H1 (cell line): ENCODE measurements at regions not wholly inside any gene's neighbourhood (a gene's known extent, or its start where the extent isn't known, plus 50 kb on each side); places are given as distances from the start of the nearest gene placed in this dataset.

Experiments
- CTCF ChIA-PET: fragments of 300-600 bp; sonication (Branson Sonifier 250); formaldehyde crosslinking; loops from one replicate; lab custom pipeline; 2021; ENCODE audit not compliant: partially characterized antibody; lab: Charles Lee
- POLR2A ChIA-PET: fragments of 300-600 bp; sonication (Branson Sonifier 250); formaldehyde crosslinking; loops from one replicate; lab custom pipeline; 2021; ENCODE audit warnings: inconsistent platforms; ENCODE audit not compliant: partially characterized antibody; lab: Charles Lee
- DNase-seq, 2 experiments: peaks; one replicate each; pipeline versions ENCODE4 v3.0.0 to v3.0.0-alpha.2; 2010 to 2022; ENCODE audit warnings: low spot score in 2 of 2, low read depth in 1 of 2, mixed read lengths in 1 of 2
- FAIRE-seq: peaks from 2 replicates; lab custom pipeline; 2011; peaks lifted over from hg19 to GRCh38; lab: Jason Lieb, UNC
- H2AFZ ChIP-seq: 2 replicates; pipeline ENCODE4 v1.8.1; 2012; ENCODE audit warnings: low read length, inconsistent platforms
- H2AK5ac ChIP-seq: 2 replicates; pipeline ENCODE4 v1.6.1; 2013; ENCODE audit warnings: low read depth, low read length
- H2BK120ac ChIP-seq: replicated peaks from 2 replicates; pipeline ENCODE3; 2013; ENCODE audit warnings: low read depth, low read length, inconsistent platforms
- H2BK12ac ChIP-seq: 2 replicates; pipeline ENCODE4 v1.6.1; 2013; ENCODE audit warnings: low read depth, low read length
- H2BK15ac ChIP-seq: 2 replicates; pipeline ENCODE4 v1.6.1; 2013; ENCODE audit warnings: low read length
- H2BK20ac ChIP-seq: 2 replicates; pipeline ENCODE4 v1.6.1; 2013; ENCODE audit warnings: low read length
- H2BK5ac ChIP-seq: 2 replicates; pipeline ENCODE4 v1.6.1; 2013; ENCODE audit warnings: low read depth, low read length
- H3K14ac ChIP-seq: 2 replicates; pipeline ENCODE4 v1.6.1; 2013; ENCODE audit warnings: inconsistent platforms; ENCODE audit not compliant: insufficient read length
- H3K18ac ChIP-seq: 2 replicates; pipeline ENCODE4 v1.6.1; 2013; ENCODE audit warnings: low read length; ENCODE audit errors: extremely low read depth
- H3K23ac ChIP-seq: 2 replicates; pipeline ENCODE4 v1.6.1; 2013; ENCODE audit warnings: inconsistent platforms; ENCODE audit not compliant: insufficient read length
- H3K23me2 ChIP-seq: 2 replicates; pipeline ENCODE4 v1.6.1; 2013; ENCODE audit warnings: low read depth, low read length
- H3K27ac ChIP-seq: 2 replicates; pipeline ENCODE4 v1.6.1; 2011; ENCODE audit warnings: low read depth, low read length, inconsistent platforms
- H3K27me3 ChIP-seq, 4 experiments: replicated peaks in 1 of 4; 1 replicate in 1 of 4; 2 replicates in 3 of 4; pipeline versions ENCODE4 v1.6.1 to v1.8.1; 2011 to 2013; ENCODE audit warnings: low read length in 3 of 4, mild to moderate bottlenecking in 3 of 4, inconsistent platforms in 2 of 4, mixed read lengths in 2 of 4, moderate library complexity in 1 of 4; ENCODE audit not compliant: control insufficient read depth in 3 of 4, insufficient read depth in 3 of 4; ENCODE audit errors: extremely low read depth in 1 of 4
- H3K36me3 ChIP-seq, 4 experiments: 2 replicates each; pipeline versions ENCODE4 v1.6.1 to v1.8.1; 2011 to 2013; ENCODE audit warnings: mild to moderate bottlenecking in 4 of 4, low read length in 3 of 4, moderate library complexity in 2 of 4, control low read depth in 1 of 4, inconsistent platforms in 1 of 4; ENCODE audit not compliant: insufficient read depth in 4 of 4, control insufficient read depth in 2 of 4
- H3K4ac ChIP-seq: replicated peaks from 2 replicates; pipeline ENCODE3; 2013; ENCODE audit warnings: low read length, low read depth, mixed read lengths, inconsistent platforms; ENCODE audit not compliant: insufficient read length
- H3K4me1 ChIP-seq, 4 experiments: replicated peaks in 1 of 4; 1 replicate in 1 of 4; 2 replicates in 3 of 4; pipeline versions ENCODE4 v1.6.1 to v1.8.1; 2011 to 2013; ENCODE audit warnings: low read length in 3 of 4, inconsistent platforms in 2 of 4, mixed read lengths in 1 of 4; ENCODE audit not compliant: insufficient read depth in 4 of 4, control insufficient read depth in 3 of 4
- H3K4me2 ChIP-seq, 2 experiments: 2 replicates each; pipeline versions ENCODE4 v1.6.1 to v1.8.1; 2011 to 2013; ENCODE audit warnings: low read depth in 2 of 2, low read length in 2 of 2, control low read depth in 1 of 2, inconsistent platforms in 1 of 2, mild to moderate bottlenecking in 1 of 2; ENCODE audit not compliant: insufficient read depth in 1 of 2
- H3K4me3 ChIP-seq, 4 experiments: fragments of 200-600, 300-600 bp in 1 of 4; sonication (generic), shearing (Covaris generic), sonication (Bioruptor Twin) in 1 of 4; 2 replicates each; pipeline versions ENCODE4 v1.5.1 to v1.8.1; 2011 to 2016; ENCODE audit warnings: low read length in 4 of 4, low read depth in 3 of 4, control low read depth in 2 of 4, inconsistent platforms in 2 of 4, mild to moderate bottlenecking in 2 of 4, mixed read lengths in 1 of 4, moderate library complexity in 1 of 4; ENCODE audit not compliant: insufficient read depth in 2 of 4; ENCODE audit errors: extremely low read depth in 1 of 4
- H3K56ac ChIP-seq: replicated peaks from 2 replicates; pipeline ENCODE3; 2013; ENCODE audit warnings: low read depth, mild to moderate bottlenecking, mixed read lengths, low read length, inconsistent platforms; ENCODE audit not compliant: insufficient read length
- H3K79me1 ChIP-seq: 2 replicates; pipeline ENCODE4 v1.6.1; 2013; ENCODE audit warnings: low read depth, low read length, control low read depth
- H3K79me2 ChIP-seq, 2 experiments: 2 replicates each; pipeline versions ENCODE4 v1.6.1 to v1.8.1; 2012 to 2013; ENCODE audit warnings: low read length in 2 of 2, mild to moderate bottlenecking in 2 of 2, inconsistent platforms in 1 of 2; ENCODE audit not compliant: insufficient read depth in 2 of 2, control insufficient read depth in 1 of 2
- H3K9ac ChIP-seq, 4 experiments: replicated peaks in 1 of 4; 1 replicate in 1 of 4; 2 replicates in 3 of 4; pipeline versions ENCODE4 v1.6.1 to v1.8.1; 2011 to 2013; ENCODE audit warnings: low read depth in 3 of 4, low read length in 3 of 4, control low read depth in 2 of 4, mild to moderate bottlenecking in 2 of 4, moderate library complexity in 2 of 4, inconsistent platforms in 1 of 4; ENCODE audit errors: extremely low read depth in 1 of 4
- H3K9me3 ChIP-seq, 2 experiments: 2 replicates each; pipeline versions ENCODE4 v1.6.1 to v1.8.1; 2012 to 2013; ENCODE audit warnings: mild to moderate bottlenecking in 2 of 2, moderate library complexity in 2 of 2, control low read depth in 1 of 2, inconsistent platforms in 1 of 2, low read depth in 1 of 2, low read length in 1 of 2, mixed read lengths in 1 of 2; ENCODE audit not compliant: insufficient read depth in 2 of 2
- H4K20me1 ChIP-seq, 2 experiments: replicated peaks in 1 of 2; 2 replicates each; pipeline versions ENCODE3 to v1.8.1; 2011 to 2013; ENCODE audit warnings: inconsistent platforms in 2 of 2, low read length in 2 of 2, mild to moderate bottlenecking in 1 of 2; ENCODE audit not compliant: insufficient read depth in 2 of 2, control insufficient read depth in 1 of 2
- H4K5ac ChIP-seq: 2 replicates; pipeline ENCODE4 v1.6.1; 2013; ENCODE audit warnings: low read length, low read depth, mixed read lengths, inconsistent platforms; ENCODE audit not compliant: insufficient read length
- H4K8ac ChIP-seq: 2 replicates; pipeline ENCODE4 v1.8.0; 2013; ENCODE audit warnings: mild to moderate bottlenecking, moderate library complexity, low read length, inconsistent platforms; ENCODE audit not compliant: insufficient read depth; ENCODE audit errors: extremely low read depth
- H4K91ac ChIP-seq: replicated peaks from 2 replicates; pipeline ENCODE3; 2013; ENCODE audit warnings: low read length, mixed read lengths, inconsistent platforms; ENCODE audit not compliant: insufficient read length
- ATF2 ChIP-seq: IDR thresholded peaks from 2 replicates; pipeline ENCODE4 v1.6.1; 2012; ENCODE audit warnings: low read length, inconsistent platforms
- BCL11A ChIP-seq, 2 experiments: IDR thresholded peaks; one replicate each; pipeline ENCODE4 v1.6.1; 2011; ENCODE audit warnings: low read depth in 2 of 2, low read length in 2 of 2, mild to moderate bottlenecking in 2 of 2
- CBX5 ChIP-seq: fragments of 300-800, 300-1000 bp; sonication (generic); IDR thresholded peaks from 2 replicates; pipeline ENCODE4 v1.7.1; 2016; ENCODE audit warnings: antibody characterized with exemption, low read length, low read depth
- CHD1 ChIP-seq: IDR thresholded peaks from 2 replicates; pipeline ENCODE4 v1.6.1; 2012; ENCODE audit warnings: low read depth, low read length, improper control_type of control experiment
- CHD2 ChIP-seq: IDR thresholded peaks from 2 replicates; pipeline ENCODE4 v1.6.1; 2012; ENCODE audit warnings: low read length, improper control_type of control experiment
- E2F6 ChIP-seq: IDR thresholded peaks from 2 replicates; pipeline ENCODE4 v1.6.1; 2012; ENCODE audit warnings: inconsistent platforms
- GTF2F1 ChIP-seq: IDR thresholded peaks from 2 replicates; pipeline ENCODE4 v1.6.1; 2012; ENCODE audit warnings: low read depth, low read length, improper control_type of control experiment, borderline replicate concordance
- JUND ChIP-seq: IDR thresholded peaks from 2 replicates; pipeline ENCODE4 v1.6.1; 2011; ENCODE audit warnings: mild to moderate bottlenecking, improper control_type of control experiment, low read length
- KDM1A ChIP-seq: fragments of 200-600, 300-600 bp; sonication (generic); IDR thresholded peaks from 2 replicates; pipeline ENCODE4 v1.7.1; 2016; ENCODE audit warnings: mild to moderate bottlenecking, low read length, borderline replicate concordance
- MAFK ChIP-seq: IDR thresholded peaks from 2 replicates; pipeline ENCODE4 v1.6.1; 2012; ENCODE audit warnings: low read depth, mild to moderate bottlenecking, improper control_type of control experiment, low read length
- POU5F1 ChIP-seq: IDR thresholded peaks from 2 replicates; pipeline ENCODE4 v1.6.1; 2011; ENCODE audit warnings: low read depth, mild to moderate bottlenecking, low read length, moderate library complexity
- RAD21 ChIP-seq, 2 experiments: IDR thresholded peaks in 1 of 2; conservative IDR thresholded peaks in 1 of 2; 2 replicates each; pipeline ENCODE4 v1.6.1; 2011; ENCODE audit warnings: low read depth in 2 of 2, low read length in 2 of 2, improper control_type of control experiment in 1 of 2, inconsistent platforms in 1 of 2, mild to moderate bottlenecking in 1 of 2, moderate library complexity in 1 of 2
- SP2 ChIP-seq: IDR thresholded peaks from 2 replicates; pipeline ENCODE4 v1.6.1; 2012; ENCODE audit warnings: mild to moderate bottlenecking, low read length, inconsistent platforms
- WGBS, 2 experiments: shearing (Covaris generic) in 1 of 2; methylation state at CpG; one replicate each; pipeline versions ENCODE4 v1.1.6 to v1.1.7; 2013 to 2015; ENCODE audit warnings: low lambda C conversion rate in 2 of 2, mixed read lengths in 2 of 2, inconsistent platforms in 1 of 2, low coverage in 1 of 2, missing lambda C conversion rate in 1 of 2; ENCODE audit not compliant: insufficient replicate concordance in 2 of 2, insufficient coverage in 1 of 2, insufficient read length in 1 of 2; ENCODE audit errors: extremely low coverage in 1 of 2, missing lambda C conversion rate in 1 of 2; 5-methylcytosine and 5-hydroxymethylcytosine counted together

- Histone ChIP-seq H3K27ac (no peak overlapping the region), H3K4ac (no peak overlapping the region), H2BK5ac (no peak overlapping the region), H2AK5ac (no peak overlapping the region), H3K23me2 (no peaks in the 10 kb centered on the region), H2BK20ac (no peak overlapping the region), H4K8ac (no peak overlapping the region), H4K5ac (no peak overlapping the region), H3K4me3 (no peak overlapping the region), H3K18ac (no peak overlapping the region), H2BK15ac (no peak overlapping the region), H3K4me2 (no peak overlapping the region), H3K79me1 (no peaks in the 10 kb centered on the region), H3K27me3 (no peaks in the 10 kb centered on the region), H3K4me1 (no peaks in the 10 kb centered on the region), H3K9me3 (0 out of 4 replicates have a peak, but pooled peaks cover 0 to 4% of the 10 kb centered on the region in 2 experiments), H3K14ac (no peak overlapping the region), H4K20me1 (no peaks in the 10 kb centered on the region), H2AFZ (no peak overlapping the region), H2BK120ac (no peak overlapping the region), H3K36me3 (no peaks in the 10 kb centered on the region), H3K9ac (no peak overlapping the region), H3K79me2 (no peaks in the 10 kb centered on the region), H2BK12ac (no peak overlapping the region), H3K23ac (no peak overlapping the region), H3K56ac (no peak overlapping the region), H4K91ac (no peak overlapping the region)
- CTCF ChIA-PET: interaction anchor here (0.5 to 0.6 kb wide), 2 partner anchors 73 to 316 kb away, joined by 3 read pairs; no protein-coding TSS in a partner anchor
- peak; percentile 45 for FAIRE-seq
- no peak for TF ChIP-seq MAFK
- no peak for TF ChIP-seq CHD1
- TF ChIP-seq SP2: no peak
- no peak for TF ChIP-seq CBX5
- no peak for TF ChIP-seq E2F6
- TF ChIP-seq POU5F1: no peak
- no peak for TF ChIP-seq JUND
- TF ChIP-seq ATF2: no peak
- TF ChIP-seq CHD2: no peak
- TF ChIP-seq KDM1A: no peak
- no peak for TF ChIP-seq GTF2F1
- TF ChIP-seq BCL11A (IDR thresholded peaks at IDR 0.05; ENCODE audit: low read depth in 2 of 2, low read length in 2 of 2): no peak
- TF ChIP-seq RAD21 (IDR thresholded peaks at IDR 0.05 in 1 of 2, conservative IDR thresholded peaks at IDR 0.05 in 1 of 2; ENCODE audit: low read depth in 2 of 2, low read length in 2 of 2): no peak
- DNase-seq: no peak
- WGBS, 2 experiments: 92% methylated on average over 4 of the region's 4 CpGs; no CpG with 5 or more reads in 1 of the 2 experiments
- POLR2A ChIA-PET: no interaction called here
Observed at GRCh38 chr12:78790148-78790547, 74.4 kb upstream of the SYT1 start.
